ENCODE measurements at regions not wholly inside any gene's neighbourhood (a gene's known extent, or its start where the extent isn't known, plus 50 kb on each side); places are given as distances from the start of the nearest gene placed in this dataset.

DNA sequence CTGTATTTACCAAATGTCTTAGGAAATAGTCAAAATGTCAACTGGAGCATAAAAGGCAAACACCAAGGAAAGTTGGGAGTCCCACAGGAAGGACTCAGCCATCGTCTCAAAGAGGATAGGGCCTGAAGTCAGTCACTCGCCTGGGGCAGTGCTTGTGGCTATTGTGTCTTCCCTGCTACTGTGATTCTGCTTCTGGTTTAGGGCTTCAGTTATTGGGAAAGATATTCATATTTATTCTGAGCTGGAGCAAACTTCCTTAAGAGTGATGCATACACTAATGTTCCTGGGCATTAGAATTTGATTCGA is 118.1 kb downstream of the EDEM1 start:
- peaks cover 4% of the 10 kb centered on the region for H3K9me3 Mint-ChIP-seq (ENCODE audit: unreplicated experiment)
- H3K36me3 Mint-ChIP-seq (ENCODE audit: low read depth, unreplicated experiment), result no peaks in the 10 kb centered on the region
- Histone ChIP-seq H3K36me3 (ENCODE audit: insufficient read depth, low read length) (no peaks in the 10 kb centered on the region), H3K4me1 (ENCODE audit: insufficient read depth, low read length) (peaks cover 3% of the 10 kb centered on the region), H3K4me2 (ENCODE audit: low read length) (no peak overlapping the region), H4K20me1 (ENCODE audit: insufficient read depth, low read length) (no peaks in the 10 kb centered on the region), H3K79me2 (ENCODE audit: insufficient read depth, low read length) (no peaks in the 10 kb centered on the region), H3K27ac (ENCODE audit: low read depth, low read length) (no peak overlapping the region), H2AFZ (ENCODE audit: low read depth, low read length) (no peak overlapping the region), H3K9ac (ENCODE audit: low read length) (no peak overlapping the region), H3K9me3 (ENCODE audit: insufficient read depth, low read depth, low read length) (no peaks in the 10 kb centered on the region), H3K4me3 (ENCODE audit: insufficient read depth, low read depth, low read length) (no peak overlapping the region), H3K27me3 (ENCODE audit: insufficient read depth, low read length) (no peaks in the 10 kb centered on the region)
- H3K4me1 Mint-ChIP-seq (ENCODE audit: low read depth, unreplicated experiment), result no peaks in the 10 kb centered on the region
- H3K27ac Mint-ChIP-seq (ENCODE audit: unreplicated experiment), result no peak overlapping the region
- H3K4me3 Mint-ChIP-seq (ENCODE audit: unreplicated experiment), result no peak overlapping the region
- H3K27me3 Mint-ChIP-seq (ENCODE audit: low read depth, unreplicated experiment), result no peaks in the 10 kb centered on the region
- FAIRE-seq (no peak), DNase-seq (ENCODE audit: low read depth) (no peak)
- TF ChIP-seq CTCF (IDR thresholded peaks at IDR 0.05; ENCODE audit: insufficient read depth, low read depth, low read length) (no peak), EZH2 (IDR thresholded peaks at IDR 0.05; ENCODE audit: insufficient read depth, low read length) (no peak)

- Histone ChIP-seq H3K79me2 (ENCODE audit: insufficient read depth, low read length) (no peaks in the 10 kb centered on the region), H3K4me2 (ENCODE audit: low read length) (peak overlapping the region; percentile 13), H3K9ac (ENCODE audit: low read length) (no peak overlapping the region), H3K27ac (ENCODE audit: low read depth, low read length) (no peak overlapping the region), H4K20me1 (ENCODE audit: insufficient read depth, low read length) (no peaks in the 10 kb centered on the region), H3K4me3 (ENCODE audit: insufficient read depth, low read depth, low read length) (no peak overlapping the region), H3K27me3 (ENCODE audit: insufficient read depth, low read length) (no peaks in the 10 kb centered on the region), H3K9me3 (ENCODE audit: insufficient read depth, low read depth, low read length) (no peaks in the 10 kb centered on the region), H3K4me1 (ENCODE audit: insufficient read depth, low read length) (no peaks in the 10 kb centered on the region), H2AFZ (ENCODE audit: low read depth, low read length) (no peak overlapping the region), H3K36me3 (ENCODE audit: insufficient read depth, low read length) (no peaks in the 10 kb centered on the region)
- TF ChIP-seq CTCF (IDR thresholded peaks at IDR 0.05; ENCODE audit: insufficient read depth, low read depth, low read length) (no peak), EZH2 (IDR thresholded peaks at IDR 0.05; ENCODE audit: insufficient read depth, low read length) (no peak)
- Mint-ChIP-seq H3K4me3 (ENCODE audit: unreplicated experiment) (no peak overlapping the region), H3K27ac (ENCODE audit: unreplicated experiment) (no peak overlapping the region), H3K27me3 (ENCODE audit: low read depth, unreplicated experiment) (no peaks in the 10 kb centered on the region), H3K9me3 (ENCODE audit: unreplicated experiment) (peaks cover 7% of the 10 kb centered on the region), H3K36me3 (ENCODE audit: low read depth, unreplicated experiment) (no peaks in the 10 kb centered on the region), H3K4me1 (ENCODE audit: low read depth, unreplicated experiment) (no peaks in the 10 kb centered on the region)
- peak; percentile 66 for DNase-seq (ENCODE audit: low read depth)
- FAIRE-seq, result no peak
Measured at GRCh38 chr3:5309171-5309570, 121.7 kb downstream of the EDEM1 start.

DNA sequence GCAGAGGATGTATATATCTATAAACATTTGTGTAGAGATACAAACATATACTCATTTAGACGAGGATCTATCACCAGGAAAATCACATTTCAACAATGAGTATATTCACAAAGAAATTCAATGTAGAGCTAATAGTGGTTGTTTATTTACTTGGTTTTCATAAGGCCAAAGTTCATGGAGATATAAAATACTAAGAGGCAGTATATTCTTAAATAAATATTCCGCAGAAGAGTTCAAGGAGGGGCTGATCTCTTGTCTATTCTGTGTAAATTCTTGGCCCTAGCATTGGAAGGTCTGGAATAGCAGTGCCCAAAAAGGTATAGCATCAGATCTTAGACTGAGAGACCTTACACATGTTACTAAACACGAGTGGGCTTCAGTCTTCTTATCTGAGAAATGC is 122.1 kb downstream of the EDEM1 start:
- Histone ChIP-seq H3K4me3 (ENCODE audit: insufficient read depth, low read depth, low read length) (no peak overlapping the region), H2AFZ (ENCODE audit: low read depth, low read length) (no peak overlapping the region), H3K79me2 (ENCODE audit: insufficient read depth, low read length) (no peaks in the 10 kb centered on the region), H3K9me3 (ENCODE audit: insufficient read depth, low read depth, low read length) (no peaks in the 10 kb centered on the region), H3K4me1 (ENCODE audit: insufficient read depth, low read length) (no peaks in the 10 kb centered on the region), H3K4me2 (ENCODE audit: low read length) (peak overlapping the region; percentile 13), H3K9ac (ENCODE audit: low read length) (no peak overlapping the region), H3K36me3 (ENCODE audit: insufficient read depth, low read length) (no peaks in the 10 kb centered on the region), H3K27me3 (ENCODE audit: insufficient read depth, low read length) (no peaks in the 10 kb centered on the region), H3K27ac (ENCODE audit: low read depth, low read length) (no peak overlapping the region), H4K20me1 (ENCODE audit: insufficient read depth, low read length) (no peaks in the 10 kb centered on the region)
- FAIRE-seq (no peak), DNase-seq (ENCODE audit: low read depth) (no peak)
- Mint-ChIP-seq H3K4me1 (ENCODE audit: low read depth, unreplicated experiment) (no peaks in the 10 kb centered on the region), H3K27me3 (ENCODE audit: low read depth, unreplicated experiment) (no peaks in the 10 kb centered on the region), H3K36me3 (ENCODE audit: low read depth, unreplicated experiment) (no peaks in the 10 kb centered on the region), H3K9me3 (ENCODE audit: unreplicated experiment) (peaks cover 7% of the 10 kb centered on the region), H3K4me3 (ENCODE audit: unreplicated experiment) (no peak overlapping the region), H3K27ac (ENCODE audit: unreplicated experiment) (no peak overlapping the region)
- TF ChIP-seq CTCF (IDR thresholded peaks at IDR 0.05; ENCODE audit: insufficient read depth, low read depth, low read length), result no peak
